PC-3 (cell line): ENCODE measurements at regions not wholly inside any gene's neighbourhood (a gene's known extent, or its start where the extent isn't known, plus 50 kb on each side); places are given as distances from the start of the nearest gene placed in this dataset.

Experiments
- ATAC-seq: fragments of 200-7000 bp; cut with Tn5 transposase; 2 replicates; pipeline ENCODE4 v1.9.1; 2020; ENCODE audit warnings: mild to moderate bottlenecking, moderate library complexity
- BruUV-seq: library from RNA; stranded (reverse); fragments of 400-500 nt; replicated peaks from 2 replicates; lab custom pipeline; 2021; lab: Mats Ljungman, UMichigan
- CTCF ChIA-PET: fragments of 300-600 bp; sonication (Branson Sonifier 250); formaldehyde crosslinking; loops from one replicate; lab custom pipeline; 2022; ENCODE audit warnings: antibody characterized with exemption; lab: Charles Lee
- POLR2A ChIA-PET: fragments of 300-600 bp; sonication (Branson Sonifier 250); formaldehyde crosslinking; loops from one replicate; lab custom pipeline; 2022; ENCODE audit warnings: antibody characterized with exemption; ENCODE audit not compliant: unreplicated experiment; lab: Charles Lee
- DNase-seq: peaks from one replicate; pipeline ENCODE4 v3.0.0-alpha.2; 2015
- H2AFZ ChIP-seq: fragments of 300-600 bp; sonication (generic); 2 replicates; pipeline ENCODE4 v1.6.0; 2016; ENCODE audit warnings: antibody characterized with exemption, low read length
- H3F3A ChIP-seq: fragments of 300-600 bp; sonication (generic); one replicate; pipeline ENCODE4 v1.6.0; 2017; ENCODE audit warnings: antibody characterized with exemption, low read length, control low read depth, mild to moderate bottlenecking; ENCODE audit not compliant: unreplicated experiment
- H3K27ac ChIP-seq: fragments of 300-600 bp; sonication (generic); 2 replicates; pipeline ENCODE4 v1.5.1; 2016; ENCODE audit warnings: mild to moderate bottlenecking, low read length
- H3K27me3 ChIP-seq: fragments of 300-600 bp; sonication (generic); 2 replicates; pipeline ENCODE4 v1.6.1; 2016; ENCODE audit warnings: low read length, mixed read lengths
- H3K36me3 ChIP-seq: fragments of 300-600 bp; sonication (generic); 2 replicates; pipeline ENCODE4 v1.6.1; 2016; ENCODE audit warnings: low read depth, mixed run types, low read length, mixed read lengths
- H3K4me1 ChIP-seq: fragments of 300-600 bp; sonication (generic); 2 replicates; pipeline ENCODE4 v1.5.1; 2016; ENCODE audit warnings: low read length; ENCODE audit not compliant: insufficient read depth
- H3K4me2 ChIP-seq: fragments of 300-600 bp; sonication (generic); 2 replicates; pipeline ENCODE4 v1.6.0; 2016; ENCODE audit warnings: low read length
- H3K4me3 ChIP-seq: fragments of 300-600 bp; sonication (generic); 2 replicates; pipeline ENCODE4 v1.5.1; 2016; ENCODE audit warnings: mild to moderate bottlenecking, low read length, mixed read lengths
- H3K79me2 ChIP-seq: fragments of 300-600 bp; sonication (generic); 2 replicates; pipeline ENCODE4 v1.6.1; 2017; ENCODE audit warnings: low read length, mixed read lengths
- H3K9ac ChIP-seq: fragments of 300-600 bp; sonication (generic); 2 replicates; pipeline ENCODE4 v1.6.0; 2016; ENCODE audit warnings: mild to moderate bottlenecking, low read length
- H3K9me2 ChIP-seq: fragments of 300-600 bp; sonication (generic); replicated peaks from 2 replicates; pipeline ENCODE4 v1.6.1; 2016; ENCODE audit warnings: mixed run types, low read length, mixed read lengths
- H3K9me3 ChIP-seq: fragments of 300-600 bp; sonication (generic); 2 replicates; pipeline ENCODE4 v1.6.1; 2016; ENCODE audit warnings: low read length, mixed read lengths
- H4K20me1 ChIP-seq: fragments of 300-600 bp; sonication (generic); 2 replicates; pipeline ENCODE4 v1.6.1; 2016; ENCODE audit warnings: low read length, mixed read lengths
- EZH2 ChIP-seq: fragments of 300-600 bp; sonication (generic); IDR thresholded peaks from one replicate; pipeline ENCODE4 v1.6.1; 2017; ENCODE audit warnings: antibody characterized with exemption, mild to moderate bottlenecking, low read length; ENCODE audit not compliant: unreplicated experiment
- EZH2phosphoT487 ChIP-seq: fragments of 300-600 bp; sonication (generic); IDR thresholded peaks from 2 replicates; pipeline ENCODE4 v1.6.1; 2018; ENCODE audit warnings: mild to moderate bottlenecking, antibody characterized with exemption, low read length, borderline replicate concordance
- intact Hi-C: fragments of 100-400 bp; cut with micrococcal nuclease; formaldehyde crosslinking; loops from 2 replicates; pipeline ENCODE4 v1.9.0; 2023
- TF ChIP-seq, protein P1 (sequence below): fragments of 300-600 bp; sonication (generic); conservative IDR thresholded peaks from 2 replicates; pipeline ENCODE4 v1.5.1; 2017; ENCODE audit warnings: antibody characterized with exemption, low read depth, mild to moderate bottlenecking, low read length

DNA sequence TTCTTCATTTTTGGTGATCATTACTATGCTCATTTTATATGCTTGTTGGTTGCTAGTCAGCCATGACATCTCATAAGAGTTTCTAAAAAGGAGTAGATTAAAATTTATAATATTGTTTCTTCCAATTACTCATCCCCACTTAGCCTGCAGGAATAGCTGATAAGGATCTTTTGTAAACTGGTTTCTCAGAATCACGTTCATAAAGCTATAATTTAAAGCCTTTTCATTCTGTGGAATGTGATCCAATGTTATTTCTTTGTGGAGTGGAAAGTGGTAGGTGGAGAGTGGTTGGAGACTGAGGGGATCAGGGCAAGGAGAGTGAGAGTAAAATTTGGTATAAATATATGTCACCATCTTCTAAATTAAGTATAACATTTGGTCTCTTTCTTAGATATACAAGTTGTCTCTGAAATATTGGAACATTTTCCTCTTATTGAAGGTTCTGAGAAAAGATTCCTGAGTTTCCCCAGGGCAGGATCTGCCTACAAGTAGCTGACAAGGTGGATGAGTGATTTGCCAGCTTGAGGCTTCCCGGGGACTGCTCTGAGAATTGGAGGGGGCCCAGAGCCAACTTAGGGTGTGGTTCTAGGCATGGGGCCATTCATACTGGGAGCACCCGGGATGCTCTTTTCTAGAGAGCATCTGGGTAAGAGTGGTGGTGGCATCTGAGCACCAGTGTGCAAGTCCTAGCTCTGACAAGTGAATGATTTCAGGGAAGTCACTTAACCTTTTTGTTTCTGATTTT, 116.4 kb downstream of the TBX19 start:
- CTCF ChIA-PET: interaction anchor here (0.6 to 1.1 kb wide), 2 partner anchors 54 to 95 kb away, joined by 3 to 8 read pairs; no protein-coding TSS in a partner anchor
- ATAC-seq: peak; percentile 65

DNA sequence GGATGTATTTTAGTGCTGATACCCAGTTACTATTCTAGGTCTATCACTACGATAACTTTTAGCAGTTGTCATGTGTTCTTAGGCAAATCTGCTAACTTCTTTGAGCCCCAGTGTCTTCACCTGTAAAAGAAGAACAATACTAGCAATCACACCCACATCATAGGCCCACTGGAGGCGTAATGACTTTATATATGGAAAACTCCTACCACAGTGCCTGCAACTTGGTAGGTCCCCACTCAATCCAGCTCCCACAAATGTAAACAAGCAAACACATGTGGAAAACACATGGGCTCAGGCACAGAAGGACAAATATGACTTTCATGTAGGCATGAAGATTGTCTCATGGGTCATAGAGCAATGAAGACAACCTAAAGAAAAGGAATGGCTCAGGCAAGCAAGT, 115.8 kb downstream of the TBX19 start:
- Histone ChIP-seq H3K9me2 (no peaks in the 10 kb centered on the region), H3K27ac (peak overlapping the region; percentile 65), H3K79me2 (no peaks in the 10 kb centered on the region), H3K9ac (no peak overlapping the region; the same call in 1 of the 2 replicates), H3F3A (no peaks in the 10 kb centered on the region), H3K4me1 (peaks cover 40% of the 10 kb centered on the region), H3K9me3 (no peaks in the 10 kb centered on the region), H3K4me2 (peak overlapping the region; percentile 32; the same call in 1 of the 2 replicates), H2AFZ (no peak overlapping the region), H3K27me3 (peaks cover 8% of the 10 kb centered on the region; the same call in 1 of the 2 replicates), H4K20me1 (no peaks in the 10 kb centered on the region), H3K4me3 (no peak overlapping the region), H3K36me3 (no peaks in the 10 kb centered on the region)
- TF ChIP-seq, protein P1, sequence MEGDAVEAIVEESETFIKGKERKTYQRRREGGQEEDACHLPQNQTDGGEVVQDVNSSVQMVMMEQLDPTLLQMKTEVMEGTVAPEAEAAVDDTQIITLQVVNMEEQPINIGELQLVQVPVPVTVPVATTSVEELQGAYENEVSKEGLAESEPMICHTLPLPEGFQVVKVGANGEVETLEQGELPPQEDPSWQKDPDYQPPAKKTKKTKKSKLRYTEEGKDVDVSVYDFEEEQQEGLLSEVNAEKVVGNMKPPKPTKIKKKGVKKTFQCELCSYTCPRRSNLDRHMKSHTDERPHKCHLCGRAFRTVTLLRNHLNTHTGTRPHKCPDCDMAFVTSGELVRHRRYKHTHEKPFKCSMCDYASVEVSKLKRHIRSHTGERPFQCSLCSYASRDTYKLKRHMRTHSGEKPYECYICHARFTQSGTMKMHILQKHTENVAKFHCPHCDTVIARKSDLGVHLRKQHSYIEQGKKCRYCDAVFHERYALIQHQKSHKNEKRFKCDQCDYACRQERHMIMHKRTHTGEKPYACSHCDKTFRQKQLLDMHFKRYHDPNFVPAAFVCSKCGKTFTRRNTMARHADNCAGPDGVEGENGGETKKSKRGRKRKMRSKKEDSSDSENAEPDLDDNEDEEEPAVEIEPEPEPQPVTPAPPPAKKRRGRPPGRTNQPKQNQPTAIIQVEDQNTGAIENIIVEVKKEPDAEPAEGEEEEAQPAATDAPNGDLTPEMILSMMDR: no peak
- no peak for TF ChIP-seq EZH2
- TF ChIP-seq EZH2phosphoT487: no peak
- no TSS peak for BruUV-seq
- ChIA-PET CTCF (interaction anchor here (1.1 kb wide), 1 partner anchor 54 kb away, joined by 8 read pairs; no protein-coding TSS in a partner anchor), POLR2A (no interaction called here)
- no peak for DNase-seq
- no peak for ATAC-seq
- intact Hi-C loops: no loop called here

More for the DNA sequence above, 116.4 kb downstream of the TBX19 start:
- intact Hi-C loops: no loop called here
- no TSS peak for BruUV-seq
- Histone ChIP-seq H3K4me1 (peaks cover 34% of the 10 kb centered on the region), H3K27ac (peak overlapping the region; percentile 65), H3K79me2 (no peaks in the 10 kb centered on the region), H3K4me3 (no peak overlapping the region), H3K9me2 (no peaks in the 10 kb centered on the region), H3K9me3 (no peaks in the 10 kb centered on the region), H3K4me2 (peak overlapping the region; percentile 32), H3K27me3 (peaks cover 8% of the 10 kb centered on the region; the same call in 1 of the 2 replicates), H3K36me3 (no peaks in the 10 kb centered on the region), H3K9ac (no peak overlapping the region), H3F3A (no peaks in the 10 kb centered on the region), H4K20me1 (no peaks in the 10 kb centered on the region), H2AFZ (no peak overlapping the region)
- TF ChIP-seq EZH2 (no peak), EZH2phosphoT487 (no peak)
- TF ChIP-seq, protein P1: no peak
- POLR2A ChIA-PET: no interaction called here
- peak; percentile 72 for DNase-seq

DNA sequence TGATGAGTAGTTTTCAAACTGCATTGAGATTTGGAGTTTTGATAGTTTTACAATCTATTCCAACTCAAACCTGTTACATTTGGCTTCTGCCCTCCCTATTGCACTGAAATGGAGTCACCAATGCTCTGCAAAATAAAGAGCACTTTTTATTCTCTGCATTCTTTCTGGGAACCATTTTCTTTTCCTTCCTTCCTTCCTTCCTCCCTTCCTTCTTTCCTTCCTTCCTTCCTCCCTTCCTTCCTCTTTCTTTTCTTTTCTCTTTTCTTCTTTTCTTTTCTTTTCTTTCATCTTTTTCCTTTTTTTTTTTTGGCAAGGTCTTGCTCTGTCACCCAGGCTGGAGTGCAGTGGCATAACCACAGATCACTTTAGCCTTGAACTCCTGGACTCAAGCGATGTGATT, 114.2 kb downstream of the TBX19 start:
- H3K27me3 ChIP-seq: no peaks in the 10 kb centered on the region
- H3F3A ChIP-seq: no peaks in the 10 kb centered on the region
- DNase-seq: no peak
- no peaks in the 10 kb centered on the region for H3K9me3 ChIP-seq
- BruUV-seq: no TSS peak
- ChIA-PET CTCF (no interaction called here), POLR2A (no interaction called here)
- no peaks in the 10 kb centered on the region for H3K9me2 ChIP-seq
- no peak overlapping the region for H3K4me2 ChIP-seq
- intact Hi-C loops: no loop called here
- H4K20me1 ChIP-seq: no peaks in the 10 kb centered on the region
- ATAC-seq: no peak
- H3K4me3 ChIP-seq: no peak overlapping the region
- H2AFZ ChIP-seq: no peak overlapping the region
- peaks cover 47% of the 10 kb centered on the region for H3K4me1 ChIP-seq
- TF ChIP-seq, protein P1: no peak
- TF ChIP-seq EZH2phosphoT487 (no peak), EZH2 (no peak)
- no peak overlapping the region for H3K9ac ChIP-seq
- H3K79me2 ChIP-seq: no peaks in the 10 kb centered on the region
- no peak overlapping the region for H3K27ac ChIP-seq
- H3K36me3 ChIP-seq: no peaks in the 10 kb centered on the region
